Epithelial cell of esophagus (primary cell): ENCODE measurements at regions not wholly inside any gene's neighbourhood (a gene's known extent, or its start where the extent isn't known, plus 50 kb on each side); places are given as distances from the start of the nearest gene placed in this dataset.

Source experiments
- DNase-seq: peaks from one replicate; pipeline ENCODE4 v3.0.0; 2010; ENCODE audit warnings: low read depth
- H3K4me3 ChIP-seq: 2 replicates; pipeline ENCODE4 v1.5.1; 2011; ENCODE audit warnings: mild to moderate bottlenecking, low read length, control low read depth
- TF ChIP-seq, protein P1 (sequence below): IDR thresholded peaks from 2 replicates; pipeline ENCODE4 v1.5.1; 2011; ENCODE audit warnings: low read depth, mild to moderate bottlenecking, low read length, control low read depth, inconsistent platforms; ENCODE audit not compliant: insufficient read depth; ENCODE audit errors: missing control alignments

DNA sequence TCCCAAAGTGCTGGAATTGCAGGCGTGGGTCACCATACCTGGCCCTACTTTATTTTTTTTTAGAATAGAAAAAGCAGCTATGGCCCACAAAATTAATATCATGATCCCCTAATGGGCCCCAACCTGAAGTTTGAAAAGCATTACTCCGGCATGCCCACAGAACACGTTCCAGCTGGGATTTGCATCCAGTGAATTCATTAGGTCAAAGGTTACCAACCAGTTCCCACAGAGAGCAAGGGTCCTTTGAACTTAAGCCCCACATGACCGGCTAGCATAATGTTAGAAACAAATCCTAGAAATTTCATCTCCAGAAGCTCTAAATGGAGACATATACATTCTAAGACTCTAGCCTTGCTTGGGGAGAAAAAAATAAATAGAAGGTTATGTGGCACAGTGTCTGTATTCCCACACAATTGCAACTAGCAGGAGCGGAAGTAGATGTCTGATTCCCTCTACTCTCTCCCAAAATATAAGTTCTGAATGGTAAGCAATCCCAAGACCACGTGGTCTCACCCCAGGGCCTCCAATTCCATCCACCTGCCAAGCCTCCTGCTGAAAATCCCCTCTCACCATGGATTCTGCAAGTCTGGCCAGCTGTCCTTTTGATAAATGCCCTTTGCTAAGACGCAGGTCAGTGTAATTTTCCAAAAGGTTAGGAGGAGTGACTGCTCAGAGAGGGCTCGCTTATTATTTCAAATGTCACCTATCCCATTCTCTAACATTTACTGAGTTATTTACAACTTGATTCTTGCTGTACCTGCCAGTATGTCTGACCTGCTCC lies 395.8 kb downstream of the NPIPA8 start:
- H3K4me3 ChIP-seq, result no peak overlapping the region
- TF ChIP-seq, protein P1, sequence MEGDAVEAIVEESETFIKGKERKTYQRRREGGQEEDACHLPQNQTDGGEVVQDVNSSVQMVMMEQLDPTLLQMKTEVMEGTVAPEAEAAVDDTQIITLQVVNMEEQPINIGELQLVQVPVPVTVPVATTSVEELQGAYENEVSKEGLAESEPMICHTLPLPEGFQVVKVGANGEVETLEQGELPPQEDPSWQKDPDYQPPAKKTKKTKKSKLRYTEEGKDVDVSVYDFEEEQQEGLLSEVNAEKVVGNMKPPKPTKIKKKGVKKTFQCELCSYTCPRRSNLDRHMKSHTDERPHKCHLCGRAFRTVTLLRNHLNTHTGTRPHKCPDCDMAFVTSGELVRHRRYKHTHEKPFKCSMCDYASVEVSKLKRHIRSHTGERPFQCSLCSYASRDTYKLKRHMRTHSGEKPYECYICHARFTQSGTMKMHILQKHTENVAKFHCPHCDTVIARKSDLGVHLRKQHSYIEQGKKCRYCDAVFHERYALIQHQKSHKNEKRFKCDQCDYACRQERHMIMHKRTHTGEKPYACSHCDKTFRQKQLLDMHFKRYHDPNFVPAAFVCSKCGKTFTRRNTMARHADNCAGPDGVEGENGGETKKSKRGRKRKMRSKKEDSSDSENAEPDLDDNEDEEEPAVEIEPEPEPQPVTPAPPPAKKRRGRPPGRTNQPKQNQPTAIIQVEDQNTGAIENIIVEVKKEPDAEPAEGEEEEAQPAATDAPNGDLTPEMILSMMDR, result no peak
- DNase-seq, result no peak

DNA sequence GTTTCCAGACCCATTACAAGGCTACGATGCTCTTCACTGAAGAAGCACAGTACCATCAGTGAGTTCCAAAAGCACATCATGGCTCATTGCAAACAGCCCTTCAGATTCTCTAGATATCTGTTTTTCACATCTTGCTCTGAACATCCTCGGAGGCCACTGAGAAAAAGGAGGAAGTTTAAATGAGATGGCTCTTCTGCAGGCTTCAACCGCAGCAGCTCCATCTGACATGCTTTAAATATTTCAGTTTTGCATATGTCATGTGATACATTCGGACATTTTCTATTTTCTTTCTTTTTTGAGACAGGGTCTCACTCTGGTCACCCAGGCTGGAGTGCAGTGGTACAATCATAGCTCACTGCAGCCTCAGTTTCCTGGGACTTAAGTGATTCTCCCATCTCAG lies 396.8 kb downstream of the NPIPA8 start:
- H3K4me3 ChIP-seq, result no peak overlapping the region
- TF ChIP-seq, protein P1, result no peak
- no peak for DNase-seq

DNA sequence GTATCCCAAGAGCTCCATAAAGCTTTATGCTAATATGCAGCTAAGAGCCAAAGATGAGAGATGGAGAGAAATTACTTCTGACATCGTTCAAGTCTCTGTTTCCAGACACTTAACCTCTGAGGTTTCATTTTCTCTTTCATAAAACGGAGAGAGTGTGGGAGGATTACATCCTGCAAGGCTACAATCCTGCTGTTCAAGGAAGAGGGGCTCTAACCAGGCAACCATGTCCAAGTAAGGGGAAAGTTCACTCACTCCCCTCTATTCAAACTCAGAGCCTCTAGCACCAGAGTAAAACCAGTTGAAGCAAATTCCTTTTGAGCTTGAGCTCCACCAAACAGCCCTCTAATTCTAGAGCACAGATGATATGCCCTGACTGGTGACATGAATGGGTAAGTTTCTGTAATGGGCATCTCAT lies 397.4 kb downstream of the NPIPA8 start:
- DNase-seq, result no peak
- TF ChIP-seq, protein P1, result no peak
- H3K4me3 ChIP-seq, result no peak overlapping the region

DNA sequence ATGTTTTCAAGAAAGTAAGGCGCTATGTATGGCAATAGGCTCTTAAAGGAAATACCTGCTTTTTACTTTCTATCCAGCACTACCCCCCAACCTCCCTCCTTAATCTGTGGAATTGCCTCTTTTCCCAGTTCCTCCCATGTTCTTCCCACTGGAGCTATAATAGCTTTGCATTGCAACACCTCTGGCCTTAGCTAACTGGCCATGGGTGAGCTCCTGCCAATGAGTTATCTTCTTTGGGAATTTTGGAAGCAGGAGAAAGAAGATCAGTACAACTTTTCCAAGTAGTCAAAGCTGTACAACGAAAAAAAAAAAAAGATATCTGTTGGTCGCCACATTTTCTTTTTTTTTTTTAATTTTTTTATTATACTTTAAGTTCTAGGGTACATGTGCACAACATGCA lies 398.0 kb downstream of the NPIPA8 start:
- TF ChIP-seq, protein P1, result no peak
- H3K4me3 ChIP-seq, result no peak overlapping the region
- DNase-seq, result no peak

DNA sequence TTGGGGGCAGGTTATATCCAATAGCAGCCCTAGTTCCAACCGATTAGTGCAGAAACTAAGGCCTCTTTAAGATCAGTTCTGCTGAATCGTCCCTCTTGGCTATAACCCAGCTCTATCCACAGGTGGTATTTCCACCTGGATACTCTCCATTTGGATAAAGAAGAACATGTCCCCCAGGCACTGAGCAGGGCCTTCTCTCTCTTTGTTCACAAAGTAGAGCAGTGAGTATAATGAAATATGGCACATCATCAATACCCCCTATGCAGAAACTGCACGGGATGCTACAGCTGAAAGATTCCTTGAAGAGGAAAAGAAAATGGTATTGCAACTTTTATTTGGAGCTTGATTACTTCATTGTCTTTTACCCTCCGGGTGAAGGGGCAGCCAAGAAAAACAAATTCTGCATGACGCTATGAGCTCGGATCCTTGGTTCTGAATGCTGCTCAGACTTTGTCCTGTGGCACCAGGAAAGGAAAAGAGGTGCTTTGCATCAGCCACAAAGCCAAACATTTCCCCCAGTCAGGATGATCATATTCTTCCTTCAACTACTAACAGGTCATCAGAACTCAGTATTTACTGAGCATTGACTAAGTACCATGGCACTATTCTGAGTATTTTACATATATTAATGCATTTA lies 399.7 kb downstream of the NPIPA8 start:
- TF ChIP-seq, protein P1, result no peak
- no peak overlapping the region for H3K4me3 ChIP-seq
- no peak for DNase-seq

DNA sequence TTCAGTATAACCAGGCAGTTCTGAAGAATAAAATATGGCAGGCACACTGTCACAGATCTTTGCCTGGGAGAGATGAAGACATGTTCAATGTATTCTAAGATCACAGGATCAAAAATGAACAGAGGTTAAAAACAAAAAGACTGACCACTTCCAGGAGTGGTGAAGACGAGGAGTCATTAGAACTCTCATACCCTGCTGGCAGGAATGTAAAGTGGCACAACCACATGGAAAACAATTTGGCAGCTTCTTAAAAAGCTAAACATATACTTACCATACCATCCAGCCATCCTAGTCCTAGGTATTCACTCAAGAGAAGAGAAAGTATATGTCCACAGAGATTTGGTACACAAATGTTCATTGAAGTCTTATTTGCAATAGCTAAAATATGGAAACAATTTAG lies 406.3 kb downstream of the NPIPA8 start:
- no peak for DNase-seq
- no peak overlapping the region for H3K4me3 ChIP-seq
- TF ChIP-seq, protein P1, result no peak
